PC-3 (cell line): ENCODE measurements at regions not wholly inside any gene's neighbourhood (a gene's known extent, or its start where the extent isn't known, plus 50 kb on each side); places are given as distances from the start of the nearest gene placed in this dataset.

Experiments used
- ATAC-seq: fragments of 200-7000 bp; cut with Tn5 transposase; 2 replicates; pipeline ENCODE4 v1.9.1; 2020; ENCODE audit warnings: mild to moderate bottlenecking, moderate library complexity
- BruUV-seq: library from RNA; stranded (reverse); fragments of 400-500 nt; replicated peaks from 2 replicates; lab custom pipeline; 2021; lab: Mats Ljungman, UMichigan
- CTCF ChIA-PET: fragments of 300-600 bp; sonication (Branson Sonifier 250); formaldehyde crosslinking; loops from one replicate; lab custom pipeline; 2022; ENCODE audit warnings: antibody characterized with exemption; lab: Charles Lee
- POLR2A ChIA-PET: fragments of 300-600 bp; sonication (Branson Sonifier 250); formaldehyde crosslinking; loops from one replicate; lab custom pipeline; 2022; ENCODE audit warnings: antibody characterized with exemption; ENCODE audit not compliant: unreplicated experiment; lab: Charles Lee
- DNase-seq: peaks from one replicate; pipeline ENCODE4 v3.0.0-alpha.2; 2015
- H2AFZ ChIP-seq: fragments of 300-600 bp; sonication (generic); 2 replicates; pipeline ENCODE4 v1.6.0; 2016; ENCODE audit warnings: antibody characterized with exemption, low read length
- H3F3A ChIP-seq: fragments of 300-600 bp; sonication (generic); one replicate; pipeline ENCODE4 v1.6.0; 2017; ENCODE audit warnings: antibody characterized with exemption, low read length, control low read depth, mild to moderate bottlenecking; ENCODE audit not compliant: unreplicated experiment
- H3K27ac ChIP-seq: fragments of 300-600 bp; sonication (generic); 2 replicates; pipeline ENCODE4 v1.5.1; 2016; ENCODE audit warnings: mild to moderate bottlenecking, low read length
- H3K27me3 ChIP-seq: fragments of 300-600 bp; sonication (generic); 2 replicates; pipeline ENCODE4 v1.6.1; 2016; ENCODE audit warnings: low read length, mixed read lengths
- H3K36me3 ChIP-seq: fragments of 300-600 bp; sonication (generic); 2 replicates; pipeline ENCODE4 v1.6.1; 2016; ENCODE audit warnings: low read depth, mixed run types, low read length, mixed read lengths
- H3K4me1 ChIP-seq: fragments of 300-600 bp; sonication (generic); 2 replicates; pipeline ENCODE4 v1.5.1; 2016; ENCODE audit warnings: low read length; ENCODE audit not compliant: insufficient read depth
- H3K4me2 ChIP-seq: fragments of 300-600 bp; sonication (generic); 2 replicates; pipeline ENCODE4 v1.6.0; 2016; ENCODE audit warnings: low read length
- H3K4me3 ChIP-seq: fragments of 300-600 bp; sonication (generic); 2 replicates; pipeline ENCODE4 v1.5.1; 2016; ENCODE audit warnings: mild to moderate bottlenecking, low read length, mixed read lengths
- H3K79me2 ChIP-seq: fragments of 300-600 bp; sonication (generic); 2 replicates; pipeline ENCODE4 v1.6.1; 2017; ENCODE audit warnings: low read length, mixed read lengths
- H3K9ac ChIP-seq: fragments of 300-600 bp; sonication (generic); 2 replicates; pipeline ENCODE4 v1.6.0; 2016; ENCODE audit warnings: mild to moderate bottlenecking, low read length
- H3K9me2 ChIP-seq: fragments of 300-600 bp; sonication (generic); replicated peaks from 2 replicates; pipeline ENCODE4 v1.6.1; 2016; ENCODE audit warnings: mixed run types, low read length, mixed read lengths
- H3K9me3 ChIP-seq: fragments of 300-600 bp; sonication (generic); 2 replicates; pipeline ENCODE4 v1.6.1; 2016; ENCODE audit warnings: low read length, mixed read lengths
- H4K20me1 ChIP-seq: fragments of 300-600 bp; sonication (generic); 2 replicates; pipeline ENCODE4 v1.6.1; 2016; ENCODE audit warnings: low read length, mixed read lengths
- CTCF ChIP-seq: fragments of 300-600 bp; sonication (generic); conservative IDR thresholded peaks from 2 replicates; pipeline ENCODE4 v1.5.1; 2017; ENCODE audit warnings: antibody characterized with exemption, low read depth, mild to moderate bottlenecking, low read length
- EZH2 ChIP-seq: fragments of 300-600 bp; sonication (generic); IDR thresholded peaks from one replicate; pipeline ENCODE4 v1.6.1; 2017; ENCODE audit warnings: antibody characterized with exemption, mild to moderate bottlenecking, low read length; ENCODE audit not compliant: unreplicated experiment
- EZH2phosphoT487 ChIP-seq: fragments of 300-600 bp; sonication (generic); IDR thresholded peaks from 2 replicates; pipeline ENCODE4 v1.6.1; 2018; ENCODE audit warnings: mild to moderate bottlenecking, antibody characterized with exemption, low read length, borderline replicate concordance
- intact Hi-C: fragments of 100-400 bp; cut with micrococcal nuclease; formaldehyde crosslinking; loops from 2 replicates; pipeline ENCODE4 v1.9.0; 2023

- ATAC-seq = no peak
- Histone ChIP-seq H3K4me3 (no peak overlapping the region), H3K27ac (no peak overlapping the region), H3K9me3 (no peaks in the 10 kb centered on the region), H3K4me1 (no peaks in the 10 kb centered on the region), H3K4me2 (no peak overlapping the region), H4K20me1 (no peaks in the 10 kb centered on the region), H3K27me3 (no peaks in the 10 kb centered on the region), H3K9ac (no peak overlapping the region), H3K36me3 (no peaks in the 10 kb centered on the region), H3K9me2 (no peaks in the 10 kb centered on the region), H2AFZ (no peak overlapping the region), H3K79me2 (no peaks in the 10 kb centered on the region), H3F3A (no peaks in the 10 kb centered on the region)
- ChIA-PET CTCF (no interaction called here), POLR2A (interaction anchor here (0.7 kb wide), 1 partner anchor 529 kb away, joined by 4 read pairs; no protein-coding TSS in a partner anchor)
- DNase-seq = no peak
- intact Hi-C loops = no loop called here
- no TSS peak for BruUV-seq
- TF ChIP-seq CTCF (no peak), EZH2 (no peak), EZH2phosphoT487 (no peak)
Observed at GRCh38 chr5:123754908-123755307, 242.9 kb downstream of the CSNK1G3 start.

GRCh38 chr5:123753937-123754891 lies 242.2 kb downstream of the CSNK1G3 start:
- Histone ChIP-seq H3K79me2 (no peaks in the 10 kb centered on the region), H3F3A (no peaks in the 10 kb centered on the region), H3K9ac (no peak overlapping the region), H3K9me2 (no peaks in the 10 kb centered on the region), H3K27me3 (no peaks in the 10 kb centered on the region), H3K9me3 (no peaks in the 10 kb centered on the region), H3K4me2 (no peak overlapping the region), H2AFZ (no peak overlapping the region), H3K4me1 (no peaks in the 10 kb centered on the region), H3K4me3 (no peak overlapping the region), H3K27ac (no peak overlapping the region), H3K36me3 (no peaks in the 10 kb centered on the region), H4K20me1 (no peaks in the 10 kb centered on the region)
- POLR2A ChIA-PET = interaction anchor here (0.7 kb wide), 1 partner anchor 529 kb away, joined by 4 read pairs; no protein-coding TSS in a partner anchor
- BruUV-seq = no TSS peak
- intact Hi-C loops = no loop called here
- CTCF ChIA-PET = no interaction called here
- ATAC-seq = no peak
- no peak for TF ChIP-seq EZH2
- no peak for TF ChIP-seq EZH2phosphoT487
- no peak for TF ChIP-seq CTCF
- peak; percentile 1 for DNase-seq
